Colonic mucosa (tissue), 4 donors: ENCODE measurements at regions not wholly inside any gene's neighbourhood (a gene's known extent, or its start where the extent isn't known, plus 50 kb on each side); places are given as distances from the start of the nearest gene placed in this dataset.

Source experiments
- DNase-seq: peaks from one replicate; pipeline ENCODE4 v3.0.0-alpha.2; 2020
- H3K27ac ChIP-seq: fragments of 200-600 bp; one replicate; pipeline ENCODE4 v1.8.0; 2021
- H3K27me3 ChIP-seq: fragments of 200-600 bp; one replicate; pipeline ENCODE4 v1.8.0; 2021
- H3K36me3 ChIP-seq: fragments of 200-600 bp; one replicate; pipeline ENCODE4 v1.8.0; 2021
- H3K4me1 ChIP-seq: fragments of 200-600 bp; one replicate; pipeline ENCODE4 v1.8.0; 2021; ENCODE audit warnings: mild to moderate bottlenecking
- H3K4me3 ChIP-seq: fragments of 200-600 bp; one replicate; pipeline ENCODE4 v1.8.0; 2021
- H3K9ac ChIP-seq, 2 donors: one replicate each; pipeline ENCODE4 v1.7.0; 2013; ENCODE audit warnings: control low read depth in 2 of 2, low read depth in 2 of 2, low read length in 2 of 2
- H3K9me3 ChIP-seq: fragments of 200-600 bp; one replicate; pipeline ENCODE4 v1.8.0; 2021
- CTCF ChIP-seq: fragments of 200-600 bp; IDR thresholded peaks from one replicate; pipeline ENCODE4 v1.8.0; 2022; ENCODE audit warnings: antibody characterized with exemption, mild to moderate bottlenecking
- intact Hi-C: fragments of 100-400 bp; cut with DNase I; formaldehyde crosslinking; loops from one replicate; pipeline ENCODE4 v1.14.1; 2022
- donor health status: healthy.
- donor health status: DM: no; HTN: no; CAD: no.
- donor health status: DM: no; HTN: no; CAD: no.

GRCh38 chr5:57705769-57706168, 223.2 kb upstream of the ACTBL2 start:
- H3K27ac ChIP-seq: no peak overlapping the region
- no peak overlapping the region for H3K9ac ChIP-seq
- no peaks in the 10 kb centered on the region for H3K36me3 ChIP-seq
- H3K27me3 ChIP-seq: no peaks in the 10 kb centered on the region
- no peak for DNase-seq
- no peaks in the 10 kb centered on the region for H3K9me3 ChIP-seq
- TF ChIP-seq CTCF: no peak
- intact Hi-C loops: no loop called here
- H3K4me1 ChIP-seq: no peaks in the 10 kb centered on the region
- no peak overlapping the region for H3K4me3 ChIP-seq

- no peak overlapping the region for H3K27ac ChIP-seq
- H3K9me3 ChIP-seq: no peaks in the 10 kb centered on the region
- no peak for TF ChIP-seq CTCF
- H3K4me1 ChIP-seq: no peaks in the 10 kb centered on the region
- no peak overlapping the region for H3K9ac ChIP-seq
- DNase-seq: no peak
- no peaks in the 10 kb centered on the region for H3K36me3 ChIP-seq
- H3K27me3 ChIP-seq: no peaks in the 10 kb centered on the region
- intact Hi-C loops: no loop called here
- H3K4me3 ChIP-seq: no peak overlapping the region
These were observed 221.1 kb upstream of the ACTBL2 start for GRCh38 chr5:57703721-57704120.

- no peak overlapping the region for H3K9ac ChIP-seq
- no peaks in the 10 kb centered on the region for H3K9me3 ChIP-seq
- H3K27me3 ChIP-seq: no peaks in the 10 kb centered on the region
- no peak overlapping the region for H3K4me3 ChIP-seq
- no peak for TF ChIP-seq CTCF
- intact Hi-C loops: no loop called here
- H3K36me3 ChIP-seq: no peaks in the 10 kb centered on the region
- no peaks in the 10 kb centered on the region for H3K4me1 ChIP-seq
- no peak overlapping the region for H3K27ac ChIP-seq
- DNase-seq: no peak
These were observed 217.9 kb upstream of the ACTBL2 start for GRCh38 chr5:57700484-57700883.

GRCh38 chr5:57700072-57700471, 217.5 kb upstream of the ACTBL2 start:
- Histone ChIP-seq H3K36me3 (no peaks in the 10 kb centered on the region), H3K9me3 (no peaks in the 10 kb centered on the region), H3K4me1 (no peaks in the 10 kb centered on the region), H3K27me3 (no peaks in the 10 kb centered on the region), H3K9ac (no peak overlapping the region), H3K27ac (no peak overlapping the region), H3K4me3 (no peak overlapping the region)
- intact Hi-C loops: no loop called here
- TF ChIP-seq CTCF: no peak
- DNase-seq: no peak

GRCh38 chr5:57698802-57699201, 216.2 kb upstream of the ACTBL2 start:
- no peak for TF ChIP-seq CTCF
- Histone ChIP-seq H3K27me3 (no peaks in the 10 kb centered on the region), H3K9ac (no peak overlapping the region), H3K27ac (no peak overlapping the region), H3K4me1 (no peaks in the 10 kb centered on the region), H3K9me3 (no peaks in the 10 kb centered on the region), H3K4me3 (no peak overlapping the region), H3K36me3 (no peaks in the 10 kb centered on the region)
- no peak for DNase-seq
- intact Hi-C loops: no loop called here

- H3K36me3 ChIP-seq: no peaks in the 10 kb centered on the region
- H3K27me3 ChIP-seq: no peaks in the 10 kb centered on the region
- no peak for DNase-seq
- intact Hi-C loops: no loop called here
- H3K9me3 ChIP-seq: no peaks in the 10 kb centered on the region
- H3K9ac ChIP-seq: no peak overlapping the region
- no peak overlapping the region for H3K27ac ChIP-seq
- TF ChIP-seq CTCF: no peak
- H3K4me1 ChIP-seq: no peaks in the 10 kb centered on the region
- no peak overlapping the region for H3K4me3 ChIP-seq
These were observed 215.5 kb upstream of the ACTBL2 start for GRCh38 chr5:57698086-57698485.
